H9 (cell line): ENCODE measurements at regions not wholly inside any gene's neighbourhood (a gene's known extent, or its start where the extent isn't known, plus 50 kb on each side); places are given as distances from the start of the nearest gene placed in this dataset.

Experiments used
- DNase-seq: peaks from one replicate; pipeline ENCODE4 v3.0.0-alpha.2; 2017
- H2AFZ ChIP-seq: one replicate; pipeline ENCODE4 v1.6.1; 2013; ENCODE audit warnings: mild to moderate bottlenecking, low read length, control low read depth, moderate library complexity
- H2AK5ac ChIP-seq: 2 replicates; pipeline ENCODE4 v1.6.1; 2013; ENCODE audit warnings: low read length, control low read depth, mixed read lengths; ENCODE audit not compliant: insufficient read length
- H2BK120ac ChIP-seq: one replicate; pipeline ENCODE4 v1.6.1; 2013; ENCODE audit warnings: low read depth, mild to moderate bottlenecking, low read length, control low read depth, inconsistent platforms; ENCODE audit not compliant: poor library complexity, severe bottlenecking
- H2BK12ac ChIP-seq: 2 replicates; pipeline ENCODE4 v1.6.1; 2013; ENCODE audit warnings: low read length, control low read depth, mixed read lengths, low read depth; ENCODE audit not compliant: insufficient read length
- H2BK15ac ChIP-seq: 2 replicates; pipeline ENCODE4 v1.6.1; 2013; ENCODE audit warnings: low read depth, low read length, control low read depth
- H2BK20ac ChIP-seq: one replicate; pipeline ENCODE4 v1.6.1; 2013; ENCODE audit warnings: low read depth, mild to moderate bottlenecking, low read length, control low read depth, inconsistent platforms; ENCODE audit not compliant: poor library complexity, severe bottlenecking
- H2BK5ac ChIP-seq: 2 replicates; pipeline ENCODE4 v1.6.1; 2013; ENCODE audit warnings: low read length, control low read depth, mixed read lengths; ENCODE audit not compliant: insufficient read length
- H3K14ac ChIP-seq: 2 replicates; pipeline ENCODE4 v1.6.1; 2013; ENCODE audit warnings: low read length, control low read depth; ENCODE audit not compliant: insufficient read depth
- H3K18ac ChIP-seq: 2 replicates; pipeline ENCODE4 v1.6.1; 2013; ENCODE audit warnings: low read depth, mild to moderate bottlenecking, mixed read lengths, low read length, control low read depth; ENCODE audit not compliant: insufficient read length
- H3K23ac ChIP-seq: 2 replicates; pipeline ENCODE4 v1.6.1; 2013; ENCODE audit warnings: low read length, control low read depth, mixed read lengths, low read depth; ENCODE audit not compliant: insufficient read length
- H3K23me2 ChIP-seq: 2 replicates; pipeline ENCODE4 v1.6.1; 2013; ENCODE audit warnings: low read depth, mild to moderate bottlenecking, mixed read lengths, low read length, control low read depth; ENCODE audit not compliant: insufficient read length, poor library complexity, severe bottlenecking
- H3K27ac ChIP-seq: 2 replicates; pipeline ENCODE4 v1.5.1; 2013; ENCODE audit warnings: low read length, control low read depth, mixed read lengths, low read depth; ENCODE audit not compliant: insufficient read length
- H3K27me3 ChIP-seq: 2 replicates; pipeline ENCODE4 v1.6.1; 2013; ENCODE audit warnings: low read length, control low read depth, inconsistent platforms; ENCODE audit not compliant: insufficient read depth
- H3K4ac ChIP-seq: 2 replicates; pipeline ENCODE4 v1.6.1; 2013; ENCODE audit warnings: low read depth, mild to moderate bottlenecking, control low read depth, inconsistent platforms, low read length, moderate library complexity
- H3K4me1 ChIP-seq: 2 replicates; pipeline ENCODE4 v1.6.1; 2013; ENCODE audit warnings: low read length, control low read depth, inconsistent platforms; ENCODE audit not compliant: insufficient read depth
- H3K4me2 ChIP-seq: 2 replicates; pipeline ENCODE4 v1.6.1; 2013; ENCODE audit warnings: low read length, control low read depth, mixed read lengths; ENCODE audit not compliant: insufficient read length, insufficient read depth
- H3K56ac ChIP-seq: 2 replicates; pipeline ENCODE4 v1.6.1; 2013; ENCODE audit warnings: low read depth, mild to moderate bottlenecking, mixed read lengths, low read length, control low read depth; ENCODE audit not compliant: insufficient read length
- H3K79me1 ChIP-seq: 2 replicates; pipeline ENCODE4 v1.6.1; 2013; ENCODE audit warnings: low read depth, mild to moderate bottlenecking, moderate library complexity, low read length, control low read depth, inconsistent platforms; ENCODE audit not compliant: insufficient read depth, poor library complexity, severe bottlenecking
- H3K79me2 ChIP-seq: 2 replicates; pipeline ENCODE4 v1.6.1; 2013; ENCODE audit warnings: low read length, control low read depth, inconsistent platforms; ENCODE audit not compliant: insufficient read depth
- H3K9ac ChIP-seq: 2 replicates; pipeline ENCODE4 v1.6.1; 2013; ENCODE audit warnings: low read length, control low read depth, mixed read lengths; ENCODE audit not compliant: insufficient read length; ENCODE audit errors: extremely low read depth
- H3K9me3 ChIP-seq: one replicate; pipeline ENCODE4 v1.6.1; 2013; ENCODE audit warnings: low read depth, low read length, inconsistent platforms; ENCODE audit not compliant: control insufficient read depth
- H3T11ph ChIP-seq: one replicate; pipeline ENCODE4 v1.6.1; 2013; ENCODE audit warnings: mild to moderate bottlenecking, low read length, control low read depth, inconsistent platforms
- H4K20me1 ChIP-seq: one replicate; pipeline ENCODE4 v1.6.1; 2013; ENCODE audit not compliant: control insufficient read depth, insufficient read length, insufficient read depth
- H4K5ac ChIP-seq: 2 replicates; pipeline ENCODE4 v1.6.1; 2013; ENCODE audit warnings: low read depth, mild to moderate bottlenecking, mixed read lengths, low read length, control low read depth; ENCODE audit not compliant: insufficient read length
- H4K8ac ChIP-seq: replicated peaks from 2 replicates; pipeline ENCODE4 v1.6.1; 2013; ENCODE audit warnings: low read length, control low read depth, mixed read lengths, low read depth; ENCODE audit not compliant: insufficient read length
- H4K91ac ChIP-seq: 2 replicates; pipeline ENCODE4 v1.6.1; 2013; ENCODE audit warnings: low read depth, mild to moderate bottlenecking, moderate library complexity, mixed read lengths, low read length, control low read depth; ENCODE audit not compliant: insufficient read length
- H3K27ac Mint-ChIP-seq, 3 experiments: 2 replicates in 2 of 3; 3 replicates in 1 of 3; pipeline ENCODE4 v1.8.0; 2020 to 2021; ENCODE audit warnings: mixed read lengths in 3 of 3, mild to moderate bottlenecking in 1 of 3, moderate library complexity in 1 of 3
- H3K27me3 Mint-ChIP-seq: 2 replicates; pipeline ENCODE4 v1.8.0; 2021; ENCODE audit warnings: low read depth, mild to moderate bottlenecking, moderate library complexity, mixed read lengths
- H3K36me3 Mint-ChIP-seq, 3 experiments: 2 replicates in 2 of 3; 3 replicates in 1 of 3; pipeline ENCODE4 v1.8.0; 2020 to 2021; ENCODE audit warnings: low read depth in 3 of 3, mixed read lengths in 3 of 3; ENCODE audit not compliant: insufficient read depth in 1 of 3
- H3K4me1 Mint-ChIP-seq, 2 experiments: 2 replicates each; pipeline ENCODE4 v1.8.0; 2020; ENCODE audit warnings: mixed read lengths in 2 of 2
- H3K4me3 Mint-ChIP-seq, 2 experiments: 2 replicates in 1 of 2; 3 replicates in 1 of 2; pipeline ENCODE4 v1.8.0; 2020 to 2021; ENCODE audit warnings: mild to moderate bottlenecking in 2 of 2, mixed read lengths in 2 of 2, moderate library complexity in 1 of 2
- H3K9me3 Mint-ChIP-seq, 2 experiments: 2 replicates in 1 of 2; 3 replicates in 1 of 2; pipeline ENCODE4 v1.8.0; 2020; ENCODE audit warnings: mild to moderate bottlenecking in 2 of 2, mixed read lengths in 2 of 2, moderate library complexity in 1 of 2
- CTCF ChIP-seq: fragments of 200-600 bp; sonication (generic); conservative IDR thresholded peaks from 3 replicates; pipeline ENCODE4 v1.8.0; 2021; ENCODE audit warnings: antibody characterized with exemption, mild to moderate bottlenecking
- whole genome bisulfite sequencing: extraction: QIAGEN DNeasy Blood & Tissue Kit; methylation state at CpG from one replicate; pipeline ENCODE4 v1.1.7; 2013; ENCODE audit warnings: missing lambda C conversion rate, low lambda C conversion rate, mixed read lengths; ENCODE audit not compliant: insufficient read length; ENCODE audit errors: extremely low coverage; 5-methylcytosine and 5-hydroxymethylcytosine counted together

GRCh38 chr2:39914949-39915348 is 135.9 kb upstream of the THUMPD2 start:
- Histone ChIP-seq H2AK5ac (no peak overlapping the region), H3K27ac (no peak overlapping the region), H2BK15ac (no peak overlapping the region), H3K18ac (no peak overlapping the region), H3K14ac (no peak overlapping the region), H3K79me1 (no peaks in the 10 kb centered on the region), H2BK120ac (no peak overlapping the region), H3K4me1 (no peaks in the 10 kb centered on the region), H4K91ac (no peak overlapping the region), H3K4ac (no peak overlapping the region), H2AFZ (no peak overlapping the region), H3K4me2 (no peak overlapping the region), H4K20me1 (no peaks in the 10 kb centered on the region), H3K56ac (no peak overlapping the region), H3K27me3 (no peaks in the 10 kb centered on the region), H3K9ac (no peak overlapping the region), H3T11ph (no peak overlapping the region), H4K5ac (no peak overlapping the region), H2BK5ac (no peak overlapping the region), H3K9me3 (no peaks in the 10 kb centered on the region), H2BK20ac (no peak overlapping the region), H3K79me2 (no peaks in the 10 kb centered on the region), H4K8ac (no peak overlapping the region), H2BK12ac (no peak overlapping the region), H3K23me2 (no peaks in the 10 kb centered on the region), H3K23ac (no peak overlapping the region)
- Mint-ChIP-seq H3K4me1 (peaks cover 7 to 19% of the 10 kb centered on the region in 2 experiments), H3K27ac (0 out of 7 replicates have a peak overlapping the region, but pooled peaks of 1 of the 3 experiments have one; percentile 5), H3K9me3 (peaks cover 0 to 3% of the 10 kb centered on the region in 2 experiments; a peak in 1 of 5 replicates), H3K27me3 (no peaks in the 10 kb centered on the region; the same call in 1 of the 2 replicates), H3K4me3 (no peak overlapping the region), H3K36me3 (no peaks in the 10 kb centered on the region)
- TF ChIP-seq CTCF: no peak
- DNase-seq: no peak
- WGBS: no CpG with 5 or more reads among the region's 2 CpGs
